SU-DHL-6 (cell line): ENCODE measurements at regions not wholly inside any gene's neighbourhood (a gene's known extent, or its start where the extent isn't known, plus 50 kb on each side); places are given as distances from the start of the nearest gene placed in this dataset.

Experiments used
- H2AFZ ChIP-seq: fragments of 200-600 bp; sonication (generic); 2 replicates; pipeline ENCODE4 v1.6.1; 2014; ENCODE audit warnings: low read depth, mild to moderate bottlenecking, moderate library complexity, mixed read lengths, antibody characterized with exemption, low read length; ENCODE audit not compliant: severe bottlenecking
- H3F3A ChIP-seq: fragments of 200-600 bp; shearing (Covaris generic); 2 replicates; pipeline ENCODE4 v1.6.0; 2016; ENCODE audit warnings: antibody characterized with exemption, mild to moderate bottlenecking; ENCODE audit not compliant: insufficient read depth
- H3K27ac ChIP-seq: fragments of 200-600 bp; sonication (generic); 2 replicates; pipeline ENCODE4 v1.5.1; 2016; ENCODE audit warnings: low read depth, mild to moderate bottlenecking, low read length, moderate library complexity, mixed read lengths
- H3K27me3 ChIP-seq: fragments of 200-600 bp; sonication (generic), shearing (Covaris generic); 2 replicates; pipeline ENCODE4 v1.6.0; 2014; ENCODE audit warnings: mild to moderate bottlenecking, low read length
- H3K36me3 ChIP-seq: fragments of 200-600 bp; sonication (generic); 2 replicates; pipeline ENCODE4 v1.6.1; 2014; ENCODE audit warnings: mild to moderate bottlenecking, low read length, mixed read lengths
- H3K4me2 ChIP-seq: fragments of 300-600, 200-600 bp; shearing (Covaris generic), sonication (generic); 2 replicates; pipeline ENCODE4 v1.6.0; 2014; ENCODE audit warnings: low read length, low read depth, mild to moderate bottlenecking; ENCODE audit not compliant: poor library complexity, severe bottlenecking
- H3K4me3 ChIP-seq: fragments of 200-600 bp; sonication (generic); 2 replicates; pipeline ENCODE4 v1.5.1; 2014; ENCODE audit warnings: antibody characterized with exemption, low read length, mild to moderate bottlenecking, mixed read lengths; ENCODE audit not compliant: insufficient read depth, poor library complexity, severe bottlenecking
- H3K79me2 ChIP-seq: fragments of 200-600 bp; sonication (generic); 2 replicates; pipeline ENCODE4 v1.6.1; 2014; ENCODE audit warnings: mild to moderate bottlenecking, low read length, moderate library complexity; ENCODE audit not compliant: insufficient read depth
- H3K9ac ChIP-seq: fragments of 200-600 bp; sonication (generic); 2 replicates; pipeline ENCODE4 v1.7.0; 2014; ENCODE audit warnings: mild to moderate bottlenecking, low read length
- H3K9me2 ChIP-seq: fragments of 200-600 bp; sonication (generic); replicated peaks from 2 replicates; pipeline ENCODE4 v1.6.1; 2014; ENCODE audit warnings: low read length; ENCODE audit not compliant: insufficient read depth
- H3K9me3 ChIP-seq: fragments of 200-600 bp; sonication (generic); 2 replicates; pipeline ENCODE4 v1.6.1; 2014; ENCODE audit warnings: low read length, mixed read lengths; ENCODE audit not compliant: insufficient read depth
- H4K20me1 ChIP-seq: fragments of 200-600 bp; sonication (generic); 2 replicates; pipeline ENCODE4 v1.6.1; 2014; ENCODE audit warnings: low read depth, mild to moderate bottlenecking, antibody characterized with exemption, low read length, moderate library complexity, mixed read lengths
- CTCF ChIP-seq: fragments of 200-600 bp; sonication (generic); IDR thresholded peaks from one replicate; pipeline ENCODE4 v1.5.1; 2017; ENCODE audit warnings: antibody characterized with exemption, mild to moderate bottlenecking, low read length, moderate library complexity; ENCODE audit not compliant: insufficient read depth, poor library complexity, severe bottlenecking
- EZH2phosphoT487 ChIP-seq: fragments of 200-600 bp; sonication (generic), shearing (Covaris generic); conservative IDR thresholded peaks from 2 replicates; pipeline ENCODE4 v1.6.1; 2018; ENCODE audit warnings: mild to moderate bottlenecking, antibody characterized with exemption, low read length, moderate library complexity, mixed read lengths

- TF ChIP-seq CTCF (no peak), EZH2phosphoT487 (no peak)
- no peaks in the 10 kb centered on the region for H3K36me3 ChIP-seq
- no peaks in the 10 kb centered on the region for H3F3A ChIP-seq
- H3K9ac ChIP-seq: no peak overlapping the region
- H2AFZ ChIP-seq: no peak overlapping the region
- H3K4me2 ChIP-seq: no peak overlapping the region
- 0 out of 2 replicates have a peak, but pooled peaks cover 3% of the 10 kb centered on the region for H3K27me3 ChIP-seq
- no peak overlapping the region for H3K27ac ChIP-seq
- no peak overlapping the region for H3K4me3 ChIP-seq
- no peaks in the 10 kb centered on the region for H4K20me1 ChIP-seq
- no peaks in the 10 kb centered on the region for H3K9me3 ChIP-seq
- H3K79me2 ChIP-seq: no peaks in the 10 kb centered on the region
- no peaks in the 10 kb centered on the region for H3K9me2 ChIP-seq
These were observed 177.4 kb downstream of the TFAP2A start for GRCh38 chr6:10237298-10238038.

- H3K9me2 ChIP-seq: no peaks in the 10 kb centered on the region
- H3K36me3 ChIP-seq: no peaks in the 10 kb centered on the region
- TF ChIP-seq EZH2phosphoT487 (no peak), CTCF (no peak)
- H4K20me1 ChIP-seq: no peaks in the 10 kb centered on the region
- H3K79me2 ChIP-seq: no peaks in the 10 kb centered on the region
- H3K9ac ChIP-seq: no peak overlapping the region
- H3K27ac ChIP-seq: no peak overlapping the region
- no peak overlapping the region for H3K4me2 ChIP-seq
- H2AFZ ChIP-seq: no peak overlapping the region
- no peaks in the 10 kb centered on the region for H3F3A ChIP-seq
- no peak overlapping the region for H3K4me3 ChIP-seq
- H3K27me3 ChIP-seq: no peaks in the 10 kb centered on the region
- H3K9me3 ChIP-seq: no peaks in the 10 kb centered on the region
These were observed 179.5 kb downstream of the TFAP2A start for GRCh38 chr6:10235344-10235743.

GRCh38 chr6:10230531-10230930 is 184.3 kb downstream of the TFAP2A start:
- H3K79me2 ChIP-seq: no peaks in the 10 kb centered on the region
- H3K36me3 ChIP-seq: no peaks in the 10 kb centered on the region
- no peak overlapping the region for H3K27ac ChIP-seq
- no peaks in the 10 kb centered on the region for H3K27me3 ChIP-seq
- H3K4me3 ChIP-seq: no peak overlapping the region
- H3K9ac ChIP-seq: no peak overlapping the region
- H3K4me2 ChIP-seq: no peak overlapping the region
- H3K9me3 ChIP-seq: no peaks in the 10 kb centered on the region
- no peaks in the 10 kb centered on the region for H3F3A ChIP-seq
- no peaks in the 10 kb centered on the region for H3K9me2 ChIP-seq
- no peak for TF ChIP-seq EZH2phosphoT487
- no peak for TF ChIP-seq CTCF
- no peaks in the 10 kb centered on the region for H4K20me1 ChIP-seq
- H2AFZ ChIP-seq: no peak overlapping the region
